ENCODE measurements at regions not wholly inside any gene's neighbourhood (a gene's known extent, or its start where the extent isn't known, plus 50 kb on each side); places are given as distances from the start of the nearest gene placed in this dataset.

DNA sequence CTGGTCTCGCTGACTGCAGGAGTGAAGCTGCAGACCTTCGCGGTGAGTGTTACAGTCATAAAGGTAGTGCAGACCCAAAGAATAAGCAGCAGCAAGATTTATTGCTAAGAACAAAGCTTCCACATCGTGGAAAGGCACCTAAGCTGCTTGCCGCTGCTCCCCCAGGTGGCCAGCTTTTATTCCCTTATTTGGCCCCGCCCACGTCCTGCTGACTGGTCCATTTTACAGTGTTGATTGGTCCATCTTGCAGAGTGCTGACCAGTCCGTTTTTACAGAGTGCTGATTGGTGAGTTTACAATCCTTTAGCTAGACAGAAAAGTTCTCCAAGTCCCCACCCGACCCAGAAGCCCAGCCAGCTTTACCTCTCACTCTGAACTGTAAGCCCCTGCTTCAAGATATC is 227.8 kb downstream of the ABCC12 start:
- Histone ChIP-seq H3K9me1 (ENCODE audit: control insufficient read depth, extremely low read depth, insufficient read depth, low read length) (no peaks in the 10 kb centered on the region), H3K79me2 (ENCODE audit: control insufficient read depth, insufficient read depth, low read length) (no peaks in the 10 kb centered on the region), H3K4me1 (ENCODE audit: control insufficient read depth, extremely low read depth, insufficient read depth, low read length) (peaks cover 9% of the 10 kb centered on the region), H3K9ac (ENCODE audit: control insufficient read depth, extremely low read depth, insufficient read depth, low read length) (no peak overlapping the region), H3K27ac (ENCODE audit: control insufficient read depth, insufficient read depth, low read length) (no peak overlapping the region), H4K20me1 (ENCODE audit: control insufficient read depth, extremely low read depth, insufficient read depth, low read length) (no peaks in the 10 kb centered on the region), H2AFZ (ENCODE audit: control insufficient read depth, low read length) (no peak overlapping the region), H3K9me3 (ENCODE audit: control insufficient read depth, low read depth, low read length) (no peaks in the 10 kb centered on the region), H3K4me3 (ENCODE audit: control insufficient read depth in 2 of 3, extremely low read depth in 1 of 3, insufficient read depth in 2 of 3, low read depth in 1 of 3, low read length in 3 of 3) (no peak overlapping the region), H3K27me3 (ENCODE audit: control insufficient read depth, extremely low read depth, insufficient read depth, low read length) (no peaks in the 10 kb centered on the region), H3K4me2 (ENCODE audit: control insufficient read depth, extremely low read depth, insufficient read depth, low read depth, low read length) (no peak overlapping the region), H3K36me3 (ENCODE audit: control insufficient read depth in 2 of 2, extremely low read depth in 1 of 2, insufficient read depth in 2 of 2, low read length in 2 of 2) (no peaks in the 10 kb centered on the region)
- TF ChIP-seq, protein P1, sequence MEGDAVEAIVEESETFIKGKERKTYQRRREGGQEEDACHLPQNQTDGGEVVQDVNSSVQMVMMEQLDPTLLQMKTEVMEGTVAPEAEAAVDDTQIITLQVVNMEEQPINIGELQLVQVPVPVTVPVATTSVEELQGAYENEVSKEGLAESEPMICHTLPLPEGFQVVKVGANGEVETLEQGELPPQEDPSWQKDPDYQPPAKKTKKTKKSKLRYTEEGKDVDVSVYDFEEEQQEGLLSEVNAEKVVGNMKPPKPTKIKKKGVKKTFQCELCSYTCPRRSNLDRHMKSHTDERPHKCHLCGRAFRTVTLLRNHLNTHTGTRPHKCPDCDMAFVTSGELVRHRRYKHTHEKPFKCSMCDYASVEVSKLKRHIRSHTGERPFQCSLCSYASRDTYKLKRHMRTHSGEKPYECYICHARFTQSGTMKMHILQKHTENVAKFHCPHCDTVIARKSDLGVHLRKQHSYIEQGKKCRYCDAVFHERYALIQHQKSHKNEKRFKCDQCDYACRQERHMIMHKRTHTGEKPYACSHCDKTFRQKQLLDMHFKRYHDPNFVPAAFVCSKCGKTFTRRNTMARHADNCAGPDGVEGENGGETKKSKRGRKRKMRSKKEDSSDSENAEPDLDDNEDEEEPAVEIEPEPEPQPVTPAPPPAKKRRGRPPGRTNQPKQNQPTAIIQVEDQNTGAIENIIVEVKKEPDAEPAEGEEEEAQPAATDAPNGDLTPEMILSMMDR (optimal IDR thresholded peaks at IDR 0.05 in 1 of 3, IDR thresholded peaks at IDR 0.05 in 1 of 3, conservative IDR thresholded peaks at IDR 0.05 in 1 of 3; ENCODE audit: extremely low read depth in 1 of 3, insufficient read depth in 2 of 3, low read length in 3 of 3), result peak in 1 of 3 experiments; percentile 18
- no peak for TF ChIP-seq EZH2 (IDR thresholded peaks at IDR 0.05; ENCODE audit: low read length)
- FAIRE-seq (no peak), DNase-seq (ENCODE audit: low read depth, low spot score) (no peak)
- dilution Hi-C loops (cut with MboI; ENCODE audit: extremely low pct_ligation_motif_present, low sequenced_read_pairs), result no loop called here

DNA sequence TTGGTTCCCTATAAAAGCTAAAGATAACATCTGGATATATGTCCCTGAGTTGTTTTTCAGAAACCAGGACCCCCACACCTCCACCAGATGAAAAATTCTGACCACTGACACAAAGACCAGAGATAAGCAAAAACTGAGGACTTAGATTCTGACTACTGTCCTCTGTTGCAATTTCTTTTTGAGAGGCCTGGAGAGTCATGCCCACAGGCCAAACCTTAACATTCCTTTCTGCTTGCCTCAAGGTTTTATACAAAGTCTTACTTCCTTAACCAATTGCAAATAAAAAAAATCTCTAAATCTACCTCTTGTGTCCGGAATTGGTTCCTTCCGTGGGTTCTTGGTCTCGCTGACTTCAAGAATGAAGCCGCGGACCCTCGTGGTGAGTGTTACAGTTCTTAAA is 228.5 kb downstream of the ABCC12 start:
- Histone ChIP-seq H3K79me2 (ENCODE audit: control insufficient read depth, insufficient read depth, low read length) (no peaks in the 10 kb centered on the region), H3K27ac (ENCODE audit: control insufficient read depth, insufficient read depth, low read length) (no peak overlapping the region), H3K9me1 (ENCODE audit: control insufficient read depth, extremely low read depth, insufficient read depth, low read length) (no peaks in the 10 kb centered on the region), H3K4me3 (ENCODE audit: control insufficient read depth in 2 of 3, extremely low read depth in 1 of 3, insufficient read depth in 2 of 3, low read depth in 1 of 3, low read length in 3 of 3) (no peak overlapping the region), H3K4me1 (ENCODE audit: control insufficient read depth, extremely low read depth, insufficient read depth, low read length) (peaks cover 9% of the 10 kb centered on the region), H3K36me3 (ENCODE audit: control insufficient read depth in 2 of 2, extremely low read depth in 1 of 2, insufficient read depth in 2 of 2, low read length in 2 of 2) (no peaks in the 10 kb centered on the region), H3K9ac (ENCODE audit: control insufficient read depth, extremely low read depth, insufficient read depth, low read length) (no peak overlapping the region), H4K20me1 (ENCODE audit: control insufficient read depth, extremely low read depth, insufficient read depth, low read length) (no peaks in the 10 kb centered on the region), H2AFZ (ENCODE audit: control insufficient read depth, low read length) (no peak overlapping the region), H3K9me3 (ENCODE audit: control insufficient read depth, low read depth, low read length) (no peaks in the 10 kb centered on the region), H3K4me2 (ENCODE audit: control insufficient read depth, extremely low read depth, insufficient read depth, low read depth, low read length) (no peak overlapping the region), H3K27me3 (ENCODE audit: control insufficient read depth, extremely low read depth, insufficient read depth, low read length) (no peaks in the 10 kb centered on the region)
- FAIRE-seq (no peak), DNase-seq (ENCODE audit: low read depth, low spot score) (no peak)
- dilution Hi-C loops (cut with MboI; ENCODE audit: extremely low pct_ligation_motif_present, low sequenced_read_pairs), result no loop called here
- TF ChIP-seq, protein P1 (optimal IDR thresholded peaks at IDR 0.05 in 1 of 3, IDR thresholded peaks at IDR 0.05 in 1 of 3, conservative IDR thresholded peaks at IDR 0.05 in 1 of 3; ENCODE audit: extremely low read depth in 1 of 3, insufficient read depth in 2 of 3, low read length in 3 of 3), result no peak
- no peak for TF ChIP-seq EZH2 (IDR thresholded peaks at IDR 0.05; ENCODE audit: low read length)
